ENCODE measurements at regions not wholly inside any gene's neighbourhood (a gene's known extent, or its start where the extent isn't known, plus 50 kb on each side); places are given as distances from the start of the nearest gene placed in this dataset.

DNA sequence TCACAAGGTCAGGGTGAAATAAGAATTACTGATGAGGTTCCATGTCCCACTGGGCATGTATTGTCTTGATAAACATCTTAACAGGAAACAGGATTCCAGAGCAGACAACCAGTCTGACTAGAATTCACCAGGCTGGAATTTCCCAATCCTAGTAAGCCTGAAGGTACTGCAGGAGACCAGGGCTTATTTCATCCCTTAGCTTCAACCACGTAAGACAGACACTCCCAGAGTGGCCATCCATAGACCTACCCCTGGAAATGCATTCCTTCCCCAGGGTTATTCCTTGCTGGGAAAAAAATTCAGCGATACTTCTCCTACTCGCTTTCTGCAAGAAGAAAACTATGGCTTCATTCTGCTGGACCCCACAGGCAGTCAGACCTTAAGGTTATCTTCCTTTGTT, 785.4 kb downstream of the NR2F1-AS1 start:
- RAD21 ChIA-PET (ENCODE audit: unreplicated experiment), result no interaction called here
- H3K4me2 ChIP-seq (ENCODE audit: control insufficient read depth, insufficient read depth), result no peak overlapping the region
- CTCF ChIA-PET, result no interaction called here
- BruUV-seq (replicated peaks), result no TSS peak
- no peaks in the 10 kb centered on the region for H3K9me3 ChIP-seq (replicated peaks; ENCODE audit: control insufficient read depth, insufficient read depth, low read length)
- FAIRE-seq (no peak), ATAC-seq (no peak), DNase-seq (ENCODE audit: low read depth, low spot score) (no peak)
- H2AFZ ChIP-seq (ENCODE audit: control insufficient read depth, low read depth, low read length), result no peak overlapping the region
- POLR2A ChIA-PET, result no interaction called here
- no peaks in the 10 kb centered on the region for H4K20me1 ChIP-seq (ENCODE audit: control insufficient read depth, insufficient read depth)
- no peak overlapping the region for H3K4me3 ChIP-seq
- H3K9ac ChIP-seq (ENCODE audit: control insufficient read depth, insufficient read depth, low read length), result no peak overlapping the region
- H3K27me3 ChIP-seq (replicated peaks in 1 of 2; ENCODE audit: control insufficient read depth in 2 of 2, insufficient read depth in 2 of 2, low read length in 1 of 2), result no peaks in the 10 kb centered on the region
- SMC1A ChIA-PET (ENCODE audit: uncharacterized antibody, unreplicated experiment), result interaction anchor here (0.7 kb wide), 1 partner anchor 57 kb away, joined by 3 read pairs; no protein-coding TSS in a partner anchor
- intact Hi-C loops (cut with micrococcal nuclease; ENCODE audit: unreplicated experiment), result no loop called here
- no peaks in the 10 kb centered on the region for H3K79me2 ChIP-seq (ENCODE audit: control insufficient read depth, insufficient read depth, low read length)
- in situ Hi-C loops (cut with MboI), result no loop called here
- no peaks in the 10 kb centered on the region for H3K36me3 ChIP-seq (ENCODE audit: control insufficient read depth in 2 of 2, insufficient read depth in 2 of 2, low read length in 1 of 2)
- no peaks in the 10 kb centered on the region for H3K4me1 ChIP-seq (ENCODE audit: control insufficient read depth, insufficient read depth, low read length)
- WGBS (ENCODE audit: insufficient coverage, insufficient replicate concordance, low lambda C conversion rate, missing lambda C conversion rate), result 47% methylated on average over 3 of the region's 3 CpGs
- no peak overlapping the region for H3K27ac ChIP-seq (ENCODE audit: control insufficient read depth, insufficient read depth)
- TF ChIP-seq ZNF622 (IDR thresholded peaks at IDR 0.05) (no peak), STAT1 (conservative IDR thresholded peaks at IDR 0.05) (no peak), NR2C2 (IDR thresholded peaks at IDR 0.05; ENCODE audit: borderline replicate concordance, control insufficient read depth, insufficient read length, low read depth) (no peak), LARP7 (IDR thresholded peaks at IDR 0.05) (no peak), MYC (IDR thresholded peaks at IDR 0.05; ENCODE audit: insufficient read depth, insufficient read length, insufficient replicate concordance, low read length, severe bottlenecking) (no peak), STAT3 (IDR thresholded peaks at IDR 0.05; ENCODE audit: low read depth, low read length) (no peak), KDM1A (IDR thresholded peaks at IDR 0.05; ENCODE audit: borderline replicate concordance) (no peak), MYB (IDR thresholded peaks at IDR 0.05; ENCODE audit: borderline replicate concordance, low read depth, low read length) (no peak), NFYA (IDR thresholded peaks at IDR 0.05; ENCODE audit: borderline replicate concordance, low read depth, low read length) (no peak), FOXK2 (IDR thresholded peaks at IDR 0.05) (no peak)
- TF ChIP-seq, protein P1, sequence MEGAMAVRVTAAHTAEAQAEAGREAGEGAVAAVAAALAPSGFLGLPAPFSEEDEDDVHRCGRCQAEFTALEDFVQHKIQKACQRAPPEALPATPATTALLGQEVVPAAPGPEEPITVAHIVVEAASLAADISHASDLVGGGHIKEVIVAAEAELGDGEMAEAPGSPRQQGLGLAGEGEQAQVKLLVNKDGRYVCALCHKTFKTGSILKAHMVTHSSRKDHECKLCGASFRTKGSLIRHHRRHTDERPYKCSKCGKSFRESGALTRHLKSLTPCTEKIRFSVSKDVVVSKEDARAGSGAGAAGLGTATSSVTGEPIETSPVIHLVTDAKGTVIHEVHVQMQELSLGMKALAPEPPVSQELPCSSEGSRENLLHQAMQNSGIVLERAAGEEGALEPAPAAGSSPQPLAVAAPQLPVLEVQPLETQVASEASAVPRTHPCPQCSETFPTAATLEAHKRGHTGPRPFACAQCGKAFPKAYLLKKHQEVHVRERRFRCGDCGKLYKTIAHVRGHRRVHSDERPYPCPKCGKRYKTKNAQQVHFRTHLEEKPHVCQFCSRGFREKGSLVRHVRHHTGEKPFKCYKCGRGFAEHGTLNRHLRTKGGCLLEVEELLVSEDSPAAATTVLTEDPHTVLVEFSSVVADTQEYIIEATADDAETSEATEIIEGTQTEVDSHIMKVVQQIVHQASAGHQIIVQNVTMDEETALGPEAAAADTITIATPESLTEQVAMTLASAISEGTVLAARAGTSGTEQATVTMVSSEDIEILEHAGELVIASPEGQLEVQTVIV (IDR thresholded peaks at IDR 0.05; ENCODE audit: borderline replicate concordance, partially characterized antibody), result no peak
- TF ChIP-seq, protein P2, sequence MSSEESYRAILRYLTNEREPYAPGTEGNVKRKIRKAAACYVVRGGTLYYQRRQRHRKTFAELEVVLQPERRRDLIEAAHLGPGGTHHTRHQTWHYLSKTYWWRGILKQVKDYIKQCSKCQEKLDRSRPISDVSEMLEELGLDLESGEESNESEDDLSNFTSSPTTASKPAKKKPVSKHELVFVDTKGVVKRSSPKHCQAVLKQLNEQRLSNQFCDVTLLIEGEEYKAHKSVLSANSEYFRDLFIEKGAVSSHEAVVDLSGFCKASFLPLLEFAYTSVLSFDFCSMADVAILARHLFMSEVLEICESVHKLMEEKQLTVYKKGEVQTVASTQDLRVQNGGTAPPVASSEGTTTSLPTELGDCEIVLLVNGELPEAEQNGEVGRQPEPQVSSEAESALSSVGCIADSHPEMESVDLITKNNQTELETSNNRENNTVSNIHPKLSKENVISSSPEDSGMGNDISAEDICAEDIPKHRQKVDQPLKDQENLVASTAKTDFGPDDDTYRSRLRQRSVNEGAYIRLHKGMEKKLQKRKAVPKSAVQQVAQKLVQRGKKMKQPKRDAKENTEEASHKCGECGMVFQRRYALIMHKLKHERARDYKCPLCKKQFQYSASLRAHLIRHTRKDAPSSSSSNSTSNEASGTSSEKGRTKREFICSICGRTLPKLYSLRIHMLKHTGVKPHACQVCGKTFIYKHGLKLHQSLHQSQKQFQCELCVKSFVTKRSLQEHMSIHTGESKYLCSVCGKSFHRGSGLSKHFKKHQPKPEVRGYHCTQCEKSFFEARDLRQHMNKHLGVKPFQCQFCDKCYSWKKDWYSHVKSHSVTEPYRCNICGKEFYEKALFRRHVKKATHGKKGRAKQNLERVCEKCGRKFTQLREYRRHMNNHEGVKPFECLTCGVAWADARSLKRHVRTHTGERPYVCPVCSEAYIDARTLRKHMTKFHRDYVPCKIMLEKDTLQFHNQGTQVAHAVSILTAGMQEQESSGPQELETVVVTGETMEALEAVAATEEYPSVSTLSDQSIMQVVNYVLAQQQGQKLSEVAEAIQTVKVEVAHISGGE (CRISPR knock-in tag; IDR thresholded peaks at IDR 0.05), result no peak
- TF ChIP-seq, protein P3, sequence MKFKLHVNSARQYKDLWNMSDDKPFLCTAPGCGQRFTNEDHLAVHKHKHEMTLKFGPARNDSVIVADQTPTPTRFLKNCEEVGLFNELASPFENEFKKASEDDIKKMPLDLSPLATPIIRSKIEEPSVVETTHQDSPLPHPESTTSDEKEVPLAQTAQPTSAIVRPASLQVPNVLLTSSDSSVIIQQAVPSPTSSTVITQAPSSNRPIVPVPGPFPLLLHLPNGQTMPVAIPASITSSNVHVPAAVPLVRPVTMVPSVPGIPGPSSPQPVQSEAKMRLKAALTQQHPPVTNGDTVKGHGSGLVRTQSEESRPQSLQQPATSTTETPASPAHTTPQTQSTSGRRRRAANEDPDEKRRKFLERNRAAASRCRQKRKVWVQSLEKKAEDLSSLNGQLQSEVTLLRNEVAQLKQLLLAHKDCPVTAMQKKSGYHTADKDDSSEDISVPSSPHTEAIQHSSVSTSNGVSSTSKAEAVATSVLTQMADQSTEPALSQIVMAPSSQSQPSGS (IDR thresholded peaks at IDR 0.05; ENCODE audit: low read length), result no peak
- TF ChIP-seq, protein P4, sequence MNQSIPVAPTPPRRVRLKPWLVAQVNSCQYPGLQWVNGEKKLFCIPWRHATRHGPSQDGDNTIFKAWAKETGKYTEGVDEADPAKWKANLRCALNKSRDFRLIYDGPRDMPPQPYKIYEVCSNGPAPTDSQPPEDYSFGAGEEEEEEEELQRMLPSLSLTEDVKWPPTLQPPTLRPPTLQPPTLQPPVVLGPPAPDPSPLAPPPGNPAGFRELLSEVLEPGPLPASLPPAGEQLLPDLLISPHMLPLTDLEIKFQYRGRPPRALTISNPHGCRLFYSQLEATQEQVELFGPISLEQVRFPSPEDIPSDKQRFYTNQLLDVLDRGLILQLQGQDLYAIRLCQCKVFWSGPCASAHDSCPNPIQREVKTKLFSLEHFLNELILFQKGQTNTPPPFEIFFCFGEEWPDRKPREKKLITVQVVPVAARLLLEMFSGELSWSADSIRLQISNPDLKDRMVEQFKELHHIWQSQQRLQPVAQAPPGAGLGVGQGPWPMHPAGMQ (IDR thresholded peaks at IDR 0.05; ENCODE audit: borderline replicate concordance), result no peak

All from GM12878 (cell line).